Activated T-helper 1 cell treated with Interleukin-2 at 50 U/mL for 16 hours (primary cell): ENCODE measurements at regions not wholly inside any gene's neighbourhood (a gene's known extent, or its start where the extent isn't known, plus 50 kb on each side); places are given as distances from the start of the nearest gene placed in this dataset.
"Not testable (repeated sequence)": the region's sequence is repeated elsewhere in the genome, so short reads cannot be mapped to it uniquely, and the experiment has no call there.

Experiments used
- DNase-seq: peaks from one replicate; pipeline ENCODE4 v3.0.0-alpha.2; 2020; ENCODE audit warnings: low read depth

DNA sequence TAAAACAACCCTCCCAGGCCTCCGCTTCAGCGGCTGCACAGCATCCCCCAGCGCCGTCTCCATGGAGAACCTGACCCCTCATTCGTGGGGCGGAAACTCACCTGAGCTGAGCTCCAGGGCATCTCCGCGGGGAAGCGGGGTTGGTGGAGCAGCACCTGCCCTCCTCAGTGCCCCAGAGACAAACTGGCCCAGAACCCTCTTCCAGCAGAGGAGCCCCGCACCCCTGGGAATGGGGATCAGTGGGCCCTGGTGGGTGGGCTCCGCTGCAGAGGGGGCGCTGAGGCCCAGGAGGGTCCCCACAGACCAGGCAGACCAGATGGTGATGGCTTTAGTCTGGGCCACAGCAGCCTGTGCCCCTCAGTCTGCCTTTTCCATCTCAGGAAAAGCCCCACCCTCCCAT lies 261.2 kb downstream of the ADGRD1 start:
- not testable (repeated sequence) for DNase-seq

DNA sequence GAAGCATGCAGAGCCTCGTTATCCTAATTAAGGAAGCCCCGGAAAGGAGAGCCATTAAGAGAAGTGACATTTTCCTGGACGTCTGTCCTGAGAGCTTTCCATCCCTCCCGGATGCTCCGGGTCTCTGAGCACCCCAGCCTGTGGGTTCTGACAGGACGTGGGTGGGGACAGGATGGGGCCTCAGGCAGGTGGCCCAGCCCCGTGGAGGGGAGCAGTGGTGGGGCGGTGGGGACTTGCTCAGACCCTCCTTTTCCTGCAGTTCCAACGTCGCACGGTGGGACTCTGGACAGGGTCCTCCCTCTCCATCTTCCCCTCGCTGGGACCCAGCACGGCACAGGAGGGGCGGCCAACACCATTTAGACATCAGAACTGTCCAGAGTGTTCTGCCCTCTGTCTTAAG lies 262.9 kb downstream of the ADGRD1 start:
- not testable (repeated sequence) for DNase-seq

DNA sequence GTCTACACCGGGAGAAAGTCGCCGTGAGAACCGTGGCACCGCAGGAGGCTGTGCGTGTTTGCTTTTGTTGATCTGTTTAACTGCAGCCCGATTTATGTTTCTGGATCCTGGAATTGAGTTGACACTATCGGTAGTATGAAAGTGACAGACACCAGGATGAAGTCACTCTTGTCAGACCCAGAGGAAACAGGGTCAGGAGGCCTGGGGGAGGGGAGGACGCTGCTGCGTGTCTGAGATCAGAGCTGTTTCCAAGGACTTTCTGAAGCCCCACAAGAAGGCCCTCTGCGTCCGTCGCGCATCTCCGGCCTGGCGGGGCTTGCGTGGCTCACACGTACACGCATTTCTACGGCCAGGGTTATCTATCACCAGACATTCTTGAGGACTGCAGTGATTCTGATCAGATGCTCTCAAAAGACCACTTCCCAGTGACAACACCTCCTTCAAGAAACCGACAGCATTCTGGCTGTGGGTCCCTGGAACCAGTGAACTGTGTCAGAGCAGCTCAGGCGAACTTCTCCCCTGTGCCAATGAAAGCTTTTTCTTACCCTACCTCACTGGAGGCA lies 263.4 kb downstream of the ADGRD1 start:
- no peak for DNase-seq

DNA sequence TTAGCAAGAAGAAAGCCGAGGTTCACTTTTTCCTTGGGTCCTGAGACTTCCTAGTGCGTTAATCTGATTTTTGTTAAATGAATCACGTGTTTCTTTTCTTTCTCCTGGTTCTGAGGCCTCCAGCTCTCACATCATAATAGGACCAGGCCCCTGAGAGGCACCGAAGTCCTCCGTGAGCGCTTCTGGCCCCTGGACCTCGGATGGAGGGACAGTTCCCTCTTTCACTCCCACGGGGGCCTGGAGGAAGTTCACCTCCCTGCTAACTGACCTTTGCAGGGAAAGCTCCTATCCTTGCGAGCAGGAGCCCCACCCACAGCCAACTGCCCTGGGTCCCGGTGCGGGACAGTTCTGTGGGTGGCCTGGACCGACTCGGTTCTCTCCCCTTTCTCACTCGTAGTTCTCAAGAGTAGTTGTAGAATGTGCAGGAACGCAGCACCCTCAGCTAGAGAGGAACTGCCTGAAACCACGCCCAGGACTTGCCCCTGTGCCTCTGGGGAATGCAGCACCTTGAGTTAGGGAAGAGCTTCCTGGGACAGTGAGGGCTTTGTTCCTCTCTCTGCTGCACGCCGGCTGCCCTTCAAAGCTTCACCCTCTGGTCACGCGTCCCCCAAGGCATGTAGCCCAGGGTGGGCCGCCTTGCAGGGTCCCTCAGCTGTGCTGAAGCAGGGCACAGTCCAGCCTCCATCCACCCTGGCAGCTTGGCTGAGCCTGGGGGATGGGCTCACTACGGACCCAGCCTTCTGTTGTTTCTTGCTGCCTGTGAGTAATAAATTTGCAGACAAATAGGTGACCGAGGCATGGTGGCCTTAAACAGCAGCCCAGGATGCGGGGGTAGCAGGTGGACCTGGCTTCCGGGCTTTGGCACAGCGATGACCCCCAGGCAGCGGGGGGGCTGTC lies 264.6 kb downstream of the ADGRD1 start:
- DNase-seq, result no peak

DNA sequence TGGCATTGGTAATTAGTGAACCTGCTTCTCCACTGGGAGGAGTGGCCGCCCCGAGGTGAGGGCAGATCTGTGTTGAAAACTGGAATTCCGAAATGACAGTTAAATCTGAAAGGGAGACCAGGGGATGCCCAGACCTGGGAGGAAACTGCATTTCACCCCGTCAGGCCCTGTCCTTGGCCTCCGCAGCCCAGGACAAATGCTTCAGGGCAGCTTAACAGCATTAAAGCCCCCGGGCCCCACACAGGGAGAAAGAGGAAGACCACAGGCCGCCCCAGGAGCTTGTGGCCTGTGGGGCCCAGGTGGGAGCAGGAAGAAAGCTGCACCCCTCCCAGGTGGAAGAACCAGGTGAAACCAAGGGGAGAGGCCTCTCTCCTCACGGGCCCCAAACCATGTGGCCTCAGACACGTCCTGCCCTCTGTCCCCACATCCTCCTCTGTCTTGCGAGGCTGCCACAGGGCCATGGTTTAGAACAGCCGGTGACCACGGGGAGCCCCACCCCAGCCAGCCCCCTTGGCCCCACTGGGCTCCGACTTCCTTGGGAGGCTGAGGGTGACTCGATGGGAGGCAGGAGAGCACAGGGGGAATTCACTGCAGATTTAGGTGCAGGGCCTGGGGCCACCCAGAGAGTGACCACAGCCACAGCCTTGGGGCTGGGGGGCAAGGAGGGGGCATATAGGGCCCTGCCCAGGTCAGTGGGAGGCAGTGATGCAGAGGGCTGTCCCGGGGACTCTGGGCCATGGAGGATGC lies 265.4 kb downstream of the ADGRD1 start:
- DNase-seq, result no peak

DNA sequence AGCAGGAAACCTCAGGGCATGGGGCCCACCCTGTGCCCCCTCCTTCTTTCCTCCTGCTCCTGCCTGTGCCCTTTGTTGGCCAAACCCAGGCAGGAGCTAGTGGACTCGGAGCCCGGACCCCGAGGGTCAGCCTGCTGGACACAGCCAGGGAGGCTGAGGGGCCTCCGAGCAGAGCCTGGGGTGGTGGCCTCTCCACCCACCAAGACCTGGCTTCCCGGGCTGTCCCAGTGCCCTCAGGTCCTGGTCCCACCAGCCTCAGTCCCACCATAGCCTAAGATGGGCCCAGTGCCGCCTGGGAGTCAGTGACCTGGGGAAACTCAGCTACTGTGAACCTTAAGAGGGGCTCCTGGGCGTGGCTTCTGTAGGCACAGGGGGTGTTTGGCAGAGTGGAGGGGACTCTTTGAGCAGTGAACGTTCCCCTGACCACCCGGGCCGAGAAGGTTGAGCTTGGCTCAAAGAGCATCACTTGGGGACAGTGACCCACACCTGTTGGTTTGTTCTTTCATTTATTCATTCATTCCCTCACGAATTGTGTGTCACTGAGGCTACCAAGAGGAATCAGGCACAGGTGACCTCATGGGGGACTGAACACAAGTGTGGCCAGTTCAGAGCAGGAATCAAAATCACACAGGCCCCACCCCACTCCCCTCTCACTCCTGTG lies 266.1 kb downstream of the ADGRD1 start:
- no peak for DNase-seq

DNA sequence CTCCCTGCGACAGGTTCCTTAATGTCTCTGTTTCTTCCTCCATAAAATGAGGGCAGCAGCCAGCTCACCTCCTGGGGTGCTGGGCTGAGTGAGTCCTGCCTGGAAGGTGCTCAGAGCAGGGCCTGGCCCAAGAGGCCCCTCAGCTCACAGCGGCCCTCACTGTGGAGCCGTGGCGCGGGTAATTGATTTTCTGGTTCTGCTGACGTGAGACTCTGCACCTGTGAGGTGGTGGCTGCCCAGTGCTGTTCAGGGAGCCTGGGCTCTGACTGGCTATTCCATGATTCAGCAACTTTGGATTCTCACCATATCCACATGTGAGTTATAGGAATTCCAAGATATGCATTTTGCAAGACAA lies 266.6 kb downstream of the ADGRD1 start:
- no peak for DNase-seq

DNA sequence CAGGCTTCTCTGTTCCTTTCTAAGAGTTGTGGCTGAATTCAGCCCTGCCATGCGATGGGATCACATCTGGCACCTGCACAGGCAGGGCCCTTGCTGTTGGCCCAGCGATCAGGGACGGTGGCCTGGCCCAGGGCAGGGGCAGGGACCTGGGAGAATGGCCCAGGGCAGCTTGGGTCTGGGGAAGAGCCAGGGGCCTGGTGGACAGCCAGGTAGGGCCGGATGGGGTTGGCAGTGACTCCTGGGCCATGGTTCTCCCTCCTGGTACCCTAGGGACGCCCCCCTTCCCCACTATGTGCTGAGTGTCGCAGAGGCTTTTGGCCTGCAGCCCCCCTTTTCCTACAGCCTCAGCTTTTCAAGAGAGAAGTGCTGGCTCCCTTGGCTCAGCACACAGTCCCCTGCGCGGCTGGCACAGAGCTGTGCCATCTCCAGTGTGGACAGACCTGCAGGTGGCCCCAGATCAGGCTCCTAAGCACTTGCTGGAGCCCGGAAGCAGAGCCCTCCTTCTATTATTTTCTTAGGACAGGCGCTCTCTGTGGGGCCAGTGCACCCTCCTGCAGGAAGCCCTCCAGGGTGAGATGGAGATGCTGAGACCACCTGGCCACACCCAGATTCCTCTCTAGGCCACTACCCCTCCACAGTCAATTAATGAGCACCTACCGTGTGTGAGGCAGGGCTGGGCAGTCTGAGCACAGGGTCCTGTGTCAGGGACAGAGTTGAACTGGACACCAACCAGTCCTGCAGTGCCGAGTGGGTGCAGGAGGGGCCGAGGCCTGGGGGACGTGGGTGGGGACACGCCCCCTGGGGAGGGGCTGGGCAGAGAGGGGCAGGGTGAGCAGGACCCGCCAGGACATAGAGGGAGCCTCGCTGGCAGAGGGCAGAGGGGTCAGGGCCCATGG lies 267.6 kb downstream of the ADGRD1 start:
- DNase-seq, result no peak

DNA sequence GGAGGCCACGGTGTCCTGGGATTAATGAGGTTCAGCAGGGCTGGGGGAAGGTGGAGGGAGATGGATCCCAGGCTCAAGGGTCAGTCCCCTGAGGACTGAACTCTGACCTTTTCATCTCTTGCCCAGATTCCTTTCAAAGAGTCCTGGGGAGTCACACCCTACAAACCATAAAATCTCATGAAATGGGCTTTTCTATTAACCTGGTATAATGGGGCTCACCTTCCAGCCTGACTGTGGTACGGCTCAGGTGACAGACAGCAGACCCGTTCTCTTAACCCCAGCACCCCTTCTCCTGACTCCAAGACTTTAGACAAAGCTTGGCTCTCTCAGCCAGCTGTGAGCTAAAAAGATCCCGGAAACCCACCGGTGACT lies 268.2 kb downstream of the ADGRD1 start:
- no peak for DNase-seq

DNA sequence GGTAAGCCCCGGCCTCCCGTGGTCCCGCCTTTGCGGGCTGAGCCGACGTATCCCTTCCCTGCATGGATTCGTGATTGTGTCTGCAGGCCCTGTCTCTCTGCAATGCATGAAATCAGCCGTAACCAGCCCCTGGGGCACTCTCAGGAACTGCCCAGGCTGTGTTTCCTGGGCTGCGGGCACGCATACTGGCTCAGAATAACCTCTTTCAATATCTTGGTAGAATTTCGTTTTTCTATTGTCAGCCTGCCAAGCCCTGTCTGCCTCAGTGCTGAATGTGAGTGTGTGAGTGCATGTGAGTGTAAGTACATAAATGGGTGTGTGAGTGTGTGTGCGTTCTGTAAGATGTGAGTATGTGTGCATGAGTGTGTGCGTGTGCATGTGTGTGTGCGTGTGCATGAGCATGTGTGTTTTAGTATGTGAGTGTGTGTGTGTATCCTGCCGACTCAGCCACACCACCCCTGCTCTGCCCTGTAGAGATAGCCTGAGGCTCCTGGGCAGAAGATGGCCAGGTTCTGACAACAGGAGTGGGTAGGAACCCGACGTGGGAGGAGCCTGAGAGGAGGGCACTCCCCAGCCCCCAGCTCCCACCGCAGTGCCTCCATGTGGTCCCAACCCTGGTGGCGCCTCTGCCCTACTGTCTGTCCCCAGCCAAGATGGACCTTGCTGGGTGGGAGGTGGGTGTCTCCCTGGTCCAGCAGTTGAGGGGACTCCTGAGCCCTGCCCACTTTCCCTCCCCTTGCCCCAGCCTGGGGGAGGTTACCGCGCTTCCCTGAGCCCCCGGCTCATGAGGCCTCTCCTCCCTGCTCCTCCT lies 268.8 kb downstream of the ADGRD1 start:
- DNase-seq, result no peak

DNA sequence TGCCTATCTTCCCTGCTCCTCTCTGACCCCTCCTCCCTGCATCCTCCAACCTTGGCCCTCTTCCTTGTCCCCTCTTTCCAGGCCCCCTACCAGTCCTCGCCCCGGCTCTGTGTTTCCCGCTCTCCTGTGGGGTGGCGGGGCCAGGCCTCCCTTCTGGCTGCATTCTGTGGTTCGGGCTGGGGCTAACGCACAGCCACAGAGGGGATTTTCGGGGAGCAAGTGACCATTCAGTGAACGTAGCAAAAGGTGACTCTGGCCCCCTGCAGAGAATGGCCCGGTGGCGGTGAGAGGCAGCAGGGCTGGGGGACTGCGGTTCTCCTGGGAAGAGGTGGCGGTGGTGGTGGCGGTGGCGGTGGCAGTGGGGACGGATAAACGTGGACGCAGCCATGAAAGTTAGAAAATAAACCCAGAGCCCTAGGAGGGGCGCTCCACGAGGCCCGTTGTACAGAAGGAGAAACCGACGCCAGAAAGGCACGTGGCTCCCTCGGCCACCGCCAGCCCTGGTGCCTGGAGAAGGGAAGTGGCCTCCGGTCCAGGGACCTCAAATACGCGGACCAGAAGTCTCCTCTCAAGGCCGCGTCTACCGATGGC lies 269.6 kb downstream of the ADGRD1 start:
- no peak for DNase-seq

DNA sequence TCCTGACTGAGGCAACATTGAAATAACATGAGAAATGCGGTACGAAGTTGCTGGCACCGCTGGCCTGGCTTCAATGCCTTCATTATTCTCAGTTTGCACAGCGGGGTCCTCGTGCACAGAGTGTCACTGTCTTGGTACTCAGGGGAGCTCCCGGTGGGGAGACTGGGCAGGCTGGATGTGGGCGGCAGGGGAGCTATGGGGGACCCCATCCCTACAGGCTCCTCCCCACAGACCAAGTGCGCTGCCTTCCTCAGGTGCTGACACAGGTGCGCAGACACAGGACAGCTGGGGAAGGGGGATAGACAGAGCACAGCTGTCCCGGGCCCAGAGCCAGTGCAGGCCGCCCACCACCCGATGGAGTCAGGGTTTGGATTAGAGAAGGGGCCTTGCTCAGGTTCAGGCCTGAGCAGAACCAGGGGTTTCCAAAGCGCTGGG lies 270.1 kb downstream of the ADGRD1 start:
- DNase-seq, result no peak

DNA sequence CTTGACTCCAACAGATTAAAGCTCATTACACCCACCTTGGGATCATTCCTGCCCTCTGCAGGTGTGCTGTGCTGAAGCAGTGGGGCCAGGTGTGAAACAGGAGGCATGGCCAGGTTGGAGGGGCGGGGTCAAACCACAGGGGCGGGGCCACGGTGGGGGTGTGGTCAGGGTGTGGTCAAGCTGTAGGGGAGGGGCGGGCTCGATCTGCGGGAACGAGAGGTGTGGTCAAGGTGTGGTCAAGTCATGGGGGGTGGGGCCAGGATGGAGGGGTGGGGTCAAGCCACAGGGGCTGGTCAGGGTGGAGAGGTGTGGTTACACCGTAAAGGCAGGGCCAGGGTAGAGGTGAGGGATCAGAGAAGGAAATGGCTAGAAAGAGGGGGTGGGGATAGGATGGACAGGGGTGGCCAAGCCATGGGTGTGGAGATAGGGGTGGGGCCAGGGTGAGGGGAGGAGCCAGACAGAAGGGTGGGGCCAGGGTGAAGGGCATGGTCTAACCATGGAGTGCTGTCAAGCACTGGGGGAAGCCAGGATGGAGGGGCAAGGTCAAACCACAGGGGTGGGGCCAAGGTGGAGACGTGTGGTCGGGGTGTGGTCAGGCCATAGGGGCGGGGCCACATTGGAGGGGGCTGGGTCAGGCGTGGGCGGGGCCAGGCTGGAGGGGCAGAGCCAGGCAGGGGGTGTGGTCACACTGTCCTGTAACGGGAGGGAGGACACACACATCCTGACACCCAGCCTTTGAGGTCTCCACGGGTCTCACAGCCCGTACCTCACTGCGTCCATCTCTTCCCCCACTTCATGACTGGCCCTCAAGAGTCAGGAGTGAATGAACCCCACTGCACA lies 270.7 kb downstream of the ADGRD1 start:
- not testable (repeated sequence) for DNase-seq

DNA sequence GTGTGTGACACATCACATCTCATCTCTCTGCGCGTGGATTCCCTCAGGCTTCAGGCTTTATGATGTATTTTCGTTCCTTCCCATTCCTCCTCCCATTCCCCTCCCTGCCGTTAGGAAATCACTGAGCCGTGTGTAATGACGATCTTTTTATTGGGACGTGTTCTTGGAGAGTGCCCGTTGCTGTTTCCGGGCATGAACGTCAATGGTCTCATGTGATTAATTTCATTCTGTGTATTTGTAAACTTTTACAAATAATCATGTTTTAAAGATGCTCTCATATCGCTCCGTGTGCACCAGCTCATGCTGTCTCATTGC lies 271.3 kb downstream of the ADGRD1 start:
- DNase-seq, result not testable (repeated sequence)

DNA sequence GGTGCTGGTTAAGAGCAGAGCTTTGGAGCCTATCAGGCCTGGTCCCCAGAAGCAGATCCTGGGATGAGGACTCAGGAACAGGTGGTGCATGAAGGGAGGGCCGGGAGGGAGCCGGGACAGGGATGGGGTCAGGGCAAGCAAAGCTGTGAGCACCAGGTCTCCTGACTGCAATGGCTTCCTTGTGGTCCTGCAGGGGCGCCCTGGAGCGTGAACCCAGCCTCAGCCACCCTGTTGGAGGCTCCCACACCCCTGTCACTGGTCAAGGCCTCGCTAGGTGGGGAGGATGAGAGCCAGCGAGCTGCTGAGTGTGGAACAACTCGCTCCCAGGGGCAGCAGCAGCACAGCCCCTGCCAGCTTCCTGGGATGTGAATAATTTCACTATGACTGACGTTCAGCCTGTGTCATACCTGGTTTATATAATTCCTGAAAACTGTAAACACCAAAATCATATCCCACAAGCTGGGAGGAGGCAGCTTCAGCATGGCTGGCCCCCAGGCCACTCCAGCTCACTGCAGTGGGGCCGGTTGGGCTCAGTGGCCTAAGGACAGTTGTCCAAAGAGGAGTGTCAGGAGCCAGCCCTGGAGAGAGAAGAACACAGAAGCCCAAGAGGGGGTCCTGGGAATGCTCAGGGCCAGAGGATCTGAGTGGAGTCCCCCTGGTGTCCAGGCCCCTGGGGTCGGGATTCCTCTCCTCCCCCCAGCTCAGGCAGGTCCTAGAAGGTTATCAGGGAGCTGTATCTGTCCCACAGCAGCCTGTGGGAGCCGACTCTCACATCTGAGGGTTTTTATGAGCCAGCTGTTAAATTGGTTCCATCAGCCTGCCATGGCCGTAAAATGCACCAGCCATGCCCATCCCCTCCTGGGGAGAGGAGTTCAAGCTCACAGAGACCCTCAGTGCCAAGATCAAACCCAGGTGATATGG lies 272.9 kb downstream of the ADGRD1 start:
- no peak for DNase-seq

DNA sequence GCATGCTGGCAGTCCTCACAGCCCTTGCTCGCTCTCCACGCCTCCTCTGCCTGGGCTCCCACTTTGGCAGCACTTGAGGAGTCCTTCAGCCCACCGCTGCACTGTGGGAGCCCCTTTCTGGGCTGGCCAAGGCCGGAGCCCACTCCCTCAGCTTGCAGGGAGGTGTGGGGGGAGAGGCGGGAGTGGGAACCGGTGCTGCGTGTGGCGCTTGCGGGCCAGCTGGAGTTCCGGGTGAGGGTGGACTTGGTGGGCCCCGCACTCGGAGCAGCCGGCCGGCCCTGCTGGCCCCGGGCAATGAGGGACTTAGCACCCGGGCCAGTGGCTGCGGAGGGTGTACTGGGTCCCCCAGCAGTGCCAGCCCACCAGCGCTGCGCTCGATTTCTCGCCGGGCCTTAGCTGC lies 273.9 kb downstream of the ADGRD1 start:
- not testable (repeated sequence) for DNase-seq

DNA sequence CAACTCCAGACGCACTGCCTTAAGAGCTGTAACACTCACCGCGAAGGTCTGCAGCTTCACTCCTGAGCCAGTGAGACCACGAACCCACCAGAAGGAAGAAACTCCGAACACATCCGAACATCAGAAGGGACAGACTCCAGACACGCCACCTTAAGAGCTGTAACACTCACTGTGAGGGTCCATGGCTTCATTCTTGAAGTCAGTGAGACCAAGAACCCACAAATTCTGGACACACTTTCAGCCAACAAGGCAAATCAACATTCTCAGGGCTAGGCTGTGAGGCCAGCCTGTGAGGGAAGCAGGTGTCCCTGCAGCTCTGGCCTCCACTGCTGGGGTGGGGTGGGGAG lies 275.3 kb downstream of the ADGRD1 start:
- DNase-seq, result not testable (repeated sequence)
